ENCODE measurements at regions not wholly inside any gene's neighbourhood (a gene's known extent, or its start where the extent isn't known, plus 50 kb on each side); places are given as distances from the start of the nearest gene placed in this dataset.

DNA sequence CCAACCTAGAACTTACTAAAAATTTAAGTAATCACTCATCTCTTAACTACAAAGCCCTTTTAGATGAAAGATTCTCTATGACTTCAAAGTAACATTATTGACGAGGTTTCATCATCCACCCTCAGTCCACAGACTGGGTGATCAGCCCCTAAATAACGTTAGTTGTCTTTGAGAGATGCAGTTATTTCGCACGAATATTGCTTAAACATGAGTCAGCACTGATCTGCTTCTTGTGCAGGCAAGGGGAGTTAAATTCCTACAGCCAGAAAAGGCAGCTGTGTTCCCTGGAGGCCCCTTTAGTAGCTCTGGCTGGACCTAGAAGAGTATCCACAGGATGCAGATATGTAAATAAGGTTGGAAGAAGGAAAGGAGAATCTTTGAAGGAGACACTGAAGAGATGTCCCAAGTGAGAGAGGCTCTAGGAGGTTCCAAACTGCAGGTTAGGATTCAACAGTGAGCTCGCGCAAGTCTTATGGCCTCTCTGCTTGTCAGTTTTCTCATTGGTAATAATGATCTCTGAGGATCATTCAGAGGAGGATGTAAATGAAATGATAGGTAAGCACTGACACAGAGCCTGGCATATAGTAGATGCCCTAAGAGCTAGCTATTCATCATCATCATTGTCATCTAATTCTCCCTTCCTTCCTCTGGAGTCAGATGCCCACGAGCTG, 122.2 kb upstream of the MAN2A1 start:
- TF ChIP-seq, protein P1, sequence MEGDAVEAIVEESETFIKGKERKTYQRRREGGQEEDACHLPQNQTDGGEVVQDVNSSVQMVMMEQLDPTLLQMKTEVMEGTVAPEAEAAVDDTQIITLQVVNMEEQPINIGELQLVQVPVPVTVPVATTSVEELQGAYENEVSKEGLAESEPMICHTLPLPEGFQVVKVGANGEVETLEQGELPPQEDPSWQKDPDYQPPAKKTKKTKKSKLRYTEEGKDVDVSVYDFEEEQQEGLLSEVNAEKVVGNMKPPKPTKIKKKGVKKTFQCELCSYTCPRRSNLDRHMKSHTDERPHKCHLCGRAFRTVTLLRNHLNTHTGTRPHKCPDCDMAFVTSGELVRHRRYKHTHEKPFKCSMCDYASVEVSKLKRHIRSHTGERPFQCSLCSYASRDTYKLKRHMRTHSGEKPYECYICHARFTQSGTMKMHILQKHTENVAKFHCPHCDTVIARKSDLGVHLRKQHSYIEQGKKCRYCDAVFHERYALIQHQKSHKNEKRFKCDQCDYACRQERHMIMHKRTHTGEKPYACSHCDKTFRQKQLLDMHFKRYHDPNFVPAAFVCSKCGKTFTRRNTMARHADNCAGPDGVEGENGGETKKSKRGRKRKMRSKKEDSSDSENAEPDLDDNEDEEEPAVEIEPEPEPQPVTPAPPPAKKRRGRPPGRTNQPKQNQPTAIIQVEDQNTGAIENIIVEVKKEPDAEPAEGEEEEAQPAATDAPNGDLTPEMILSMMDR (IDR thresholded peaks at IDR 0.05; ENCODE audit: low read depth, low read length, missing input control) = no peak
- TF ChIP-seq TAF1 (conservative IDR thresholded peaks at IDR 0.05) = no peak
- no peak for TF ChIP-seq SP1 (IDR thresholded peaks at IDR 0.05)
- no peak for TF ChIP-seq JUND (IDR thresholded peaks at IDR 0.05)
- TF ChIP-seq, protein P2, sequence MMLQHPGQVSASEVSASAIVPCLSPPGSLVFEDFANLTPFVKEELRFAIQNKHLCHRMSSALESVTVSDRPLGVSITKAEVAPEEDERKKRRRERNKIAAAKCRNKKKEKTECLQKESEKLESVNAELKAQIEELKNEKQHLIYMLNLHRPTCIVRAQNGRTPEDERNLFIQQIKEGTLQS (IDR thresholded peaks at IDR 0.05) = no peak
- TF ChIP-seq HNF4A (conservative IDR thresholded peaks at IDR 0.05) = no peak
- TF ChIP-seq YY1 (IDR thresholded peaks at IDR 0.05) = no peak
- TF ChIP-seq, protein P3, sequence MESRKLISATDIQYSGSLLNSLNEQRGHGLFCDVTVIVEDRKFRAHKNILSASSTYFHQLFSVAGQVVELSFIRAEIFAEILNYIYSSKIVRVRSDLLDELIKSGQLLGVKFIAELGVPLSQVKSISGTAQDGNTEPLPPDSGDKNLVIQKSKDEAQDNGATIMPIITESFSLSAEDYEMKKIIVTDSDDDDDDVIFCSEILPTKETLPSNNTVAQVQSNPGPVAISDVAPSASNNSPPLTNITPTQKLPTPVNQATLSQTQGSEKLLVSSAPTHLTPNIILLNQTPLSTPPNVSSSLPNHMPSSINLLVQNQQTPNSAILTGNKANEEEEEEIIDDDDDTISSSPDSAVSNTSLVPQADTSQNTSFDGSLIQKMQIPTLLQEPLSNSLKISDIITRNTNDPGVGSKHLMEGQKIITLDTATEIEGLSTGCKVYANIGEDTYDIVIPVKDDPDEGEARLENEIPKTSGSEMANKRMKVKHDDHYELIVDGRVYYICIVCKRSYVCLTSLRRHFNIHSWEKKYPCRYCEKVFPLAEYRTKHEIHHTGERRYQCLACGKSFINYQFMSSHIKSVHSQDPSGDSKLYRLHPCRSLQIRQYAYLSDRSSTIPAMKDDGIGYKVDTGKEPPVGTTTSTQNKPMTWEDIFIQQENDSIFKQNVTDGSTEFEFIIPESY (IDR thresholded peaks at IDR 0.05) = no peak
- no peak for TF ChIP-seq GABPA (IDR thresholded peaks at IDR 0.05 in 1 of 2, conservative IDR thresholded peaks at IDR 0.05 in 1 of 2)
- no peak for TF ChIP-seq EGR1 (IDR thresholded peaks at IDR 0.05; ENCODE audit: low read depth in 2 of 2)
